G401.6 (cell line): ENCODE measurements at regions not wholly inside any gene's neighbourhood (a gene's known extent, or its start where the extent isn't known, plus 50 kb on each side); places are given as distances from the start of the nearest gene placed in this dataset.
A peak's percentile ranks its signal among the peaks of the same experiment; 100 is the strongest.

Source experiments
- FAIRE-seq: peaks from 2 replicates; lab custom pipeline; 2012; peaks lifted over from hg19 to GRCh38; lab: Jason Lieb, UNC

DNA sequence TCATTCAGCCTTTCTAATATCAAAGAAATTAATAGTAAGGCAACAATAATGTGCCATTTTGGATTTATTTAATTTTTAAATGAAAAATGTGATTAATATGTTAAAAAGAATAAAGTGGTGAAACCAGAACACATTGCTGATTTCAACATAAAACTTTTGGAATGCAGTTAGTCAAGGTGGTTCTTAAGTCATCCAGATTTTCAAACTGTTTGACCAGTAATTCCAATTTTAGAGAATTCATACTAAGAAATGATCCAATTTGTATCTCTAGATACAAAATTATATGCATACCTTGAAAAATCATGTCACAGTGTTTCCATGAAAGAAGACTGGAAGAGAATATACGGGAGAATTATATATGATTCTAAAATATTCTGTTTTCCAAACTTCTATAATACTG, 54.2 kb upstream of the MCOLN3 start:
- peak; percentile 42 for FAIRE-seq
